ACC112 (cell line): ENCODE measurements at regions not wholly inside any gene's neighbourhood (a gene's known extent, or its start where the extent isn't known, plus 50 kb on each side); places are given as distances from the start of the nearest gene placed in this dataset.
A peak's percentile ranks its signal among the peaks of the same experiment; 100 is the strongest.

Experiments used
- H2AFZ ChIP-seq: fragments of 200-600 bp; sonication (generic); one replicate; pipeline ENCODE4 v1.6.0; 2017; ENCODE audit warnings: antibody characterized with exemption, low read length; ENCODE audit not compliant: unreplicated experiment
- H3K27ac ChIP-seq: fragments of 200-600 bp; sonication (generic); 2 replicates; pipeline ENCODE4 v1.5.1; 2014; ENCODE audit warnings: low read depth, mild to moderate bottlenecking, antibody characterized with exemption, low read length, moderate library complexity
- H3K27me3 ChIP-seq: fragments of 200-600 bp; sonication (generic); 2 replicates; pipeline ENCODE4 v1.6.1; 2014; ENCODE audit warnings: mild to moderate bottlenecking, antibody characterized with exemption, low read length, moderate library complexity, mixed read lengths; ENCODE audit not compliant: insufficient read depth
- H3K36me3 ChIP-seq: fragments of 200-600 bp; sonication (generic); 2 replicates; pipeline ENCODE4 v1.6.1; 2016; ENCODE audit warnings: mild to moderate bottlenecking, antibody characterized with exemption, low read length, moderate library complexity, mixed read lengths; ENCODE audit not compliant: insufficient read depth
- H3K4me1 ChIP-seq: fragments of 200-600 bp; sonication (generic); one replicate; pipeline ENCODE4 v1.6.1; 2016; ENCODE audit warnings: low read length, mixed read lengths; ENCODE audit not compliant: insufficient read depth, unreplicated experiment, control insufficient read depth
- H3K4me3 ChIP-seq: fragments of 200-600 bp; sonication (generic); 2 replicates; pipeline ENCODE4 v1.5.1; 2014; ENCODE audit warnings: mild to moderate bottlenecking, low read depth, low read length
- H3K79me2 ChIP-seq: fragments of 200-600 bp; sonication (generic); one replicate; pipeline ENCODE4 v1.6.0; 2016; ENCODE audit warnings: low read length; ENCODE audit not compliant: control insufficient read depth, unreplicated experiment, insufficient read depth

DNA sequence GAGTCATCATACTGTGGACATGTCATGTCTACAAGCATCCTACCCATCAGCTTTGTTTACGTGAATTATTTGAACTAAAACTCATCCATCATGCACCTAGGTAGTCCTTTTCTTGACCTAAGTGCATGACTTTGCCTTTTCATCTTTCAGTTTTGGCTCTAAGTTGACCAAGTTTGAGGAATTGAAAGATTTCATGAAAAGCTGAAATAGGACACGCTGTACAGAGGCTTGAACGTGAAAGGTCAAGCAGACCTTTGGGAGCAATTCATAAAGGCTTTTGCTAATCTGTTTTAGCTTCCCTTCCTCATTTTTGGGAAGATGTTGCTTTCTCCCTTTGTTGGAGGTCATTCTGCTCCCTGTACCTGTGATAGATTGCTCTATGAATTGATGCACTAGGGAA is 55.1 kb upstream of the MLIP start:
- Histone ChIP-seq H3K4me3 (no peak overlapping the region), H2AFZ (no peak overlapping the region), H3K79me2 (no peaks in the 10 kb centered on the region), H3K27ac (no peak overlapping the region), H3K4me1 (peaks cover 28% of the 10 kb centered on the region), H3K36me3 (no peaks in the 10 kb centered on the region), H3K27me3 (no peaks in the 10 kb centered on the region)

DNA sequence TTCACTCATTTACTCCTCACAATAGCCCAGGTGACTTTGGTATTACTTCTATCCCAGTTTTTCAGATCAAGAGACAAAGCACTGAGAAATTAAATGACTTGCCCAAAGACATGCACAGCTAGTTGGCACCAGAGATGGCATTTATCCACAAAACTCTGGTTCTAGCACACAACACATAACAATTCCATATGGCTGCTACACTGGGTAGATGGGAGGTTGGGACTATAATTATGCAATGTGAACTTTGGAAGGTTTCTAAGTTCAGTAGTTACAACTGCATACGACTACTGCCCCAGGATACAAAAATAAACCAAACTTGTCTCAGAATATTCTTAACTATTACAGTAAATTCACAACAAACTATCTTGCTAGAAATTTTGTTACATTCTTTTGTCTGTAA is 54.2 kb upstream of the MLIP start:
- Histone ChIP-seq H3K4me3 (no peak overlapping the region), H3K4me1 (peaks cover 28% of the 10 kb centered on the region), H3K27ac (no peak overlapping the region), H2AFZ (no peak overlapping the region), H3K27me3 (no peaks in the 10 kb centered on the region), H3K79me2 (no peaks in the 10 kb centered on the region), H3K36me3 (no peaks in the 10 kb centered on the region)

GRCh38 chr6:54058236-54058635 is 53.0 kb upstream of the MLIP start:
- peaks cover 28% of the 10 kb centered on the region for H3K4me1 ChIP-seq
- H3K79me2 ChIP-seq, result no peaks in the 10 kb centered on the region
- no peak overlapping the region for H3K4me3 ChIP-seq
- H3K36me3 ChIP-seq, result no peaks in the 10 kb centered on the region
- no peaks in the 10 kb centered on the region for H3K27me3 ChIP-seq
- H2AFZ ChIP-seq, result no peak overlapping the region
- H3K27ac ChIP-seq, result no peak overlapping the region

GRCh38 chr6:54059683-54060082 is 51.6 kb upstream of the MLIP start:
- Histone ChIP-seq H3K4me3 (peak overlapping the region; percentile 63), H3K27me3 (no peaks in the 10 kb centered on the region), H3K79me2 (no peaks in the 10 kb centered on the region), H3K27ac (peak overlapping the region; percentile 56), H2AFZ (peak overlapping the region; percentile 93), H3K36me3 (no peaks in the 10 kb centered on the region), H3K4me1 (peaks cover 18% of the 10 kb centered on the region)

DNA sequence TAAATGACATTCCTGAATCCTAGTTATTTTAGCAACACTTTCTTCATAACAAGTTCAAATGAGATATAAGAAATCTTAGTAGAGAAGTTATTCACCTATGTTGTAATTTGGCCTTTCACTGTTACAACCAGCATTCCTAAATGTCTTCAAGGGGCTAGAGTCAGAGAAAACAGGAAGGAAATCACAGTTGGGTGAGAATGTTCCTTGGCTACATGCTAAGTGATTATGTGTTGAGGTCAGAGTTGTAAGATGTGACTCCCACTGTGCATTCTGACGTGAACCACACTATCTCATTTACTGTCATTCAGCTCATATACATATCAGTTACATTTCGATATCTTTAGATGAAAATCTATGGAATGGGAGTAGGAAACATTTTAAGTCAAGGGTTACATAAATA is 51.0 kb upstream of the MLIP start:
- Histone ChIP-seq H2AFZ (peak overlapping the region; percentile 93), H3K27ac (peak overlapping the region; percentile 56)

More for the DNA sequence above, 51.0 kb upstream of the MLIP start:
- no peaks in the 10 kb centered on the region for H3K36me3 ChIP-seq
- H3K4me1 ChIP-seq, result peaks cover 17% of the 10 kb centered on the region
- no peaks in the 10 kb centered on the region for H3K27me3 ChIP-seq
- no peaks in the 10 kb centered on the region for H3K79me2 ChIP-seq
- H3K4me3 ChIP-seq, result peak overlapping the region; percentile 63; the same call in 1 of the 2 replicates
